ENCODE measurements at regions not wholly inside any gene's neighbourhood (a gene's known extent, or its start where the extent isn't known, plus 50 kb on each side); places are given as distances from the start of the nearest gene placed in this dataset.

- H3K9me3 ChIP-seq: no peaks in the 10 kb centered on the region
- no peaks in the 10 kb centered on the region for H3K27me3 ChIP-seq
- intact Hi-C loops (cut with DNase I): no loop called here
- H3K36me3 ChIP-seq: no peaks in the 10 kb centered on the region
- no peak overlapping the region for H3K27ac ChIP-seq
- ATAC-seq (no peak), DNase-seq (peak in 1 of 4 donors; percentile 51)
- TF ChIP-seq CTCF (IDR thresholded peaks at IDR 0.05): no peak
- H3K4me1 ChIP-seq: no peaks in the 10 kb centered on the region
- no peak overlapping the region for H3K4me3 ChIP-seq
Observed at GRCh38 chrX:76029385-76029784, 143.5 kb upstream of the PBDC1 start.

GRCh38 chrX:76064825-76065224 is 108.0 kb upstream of the PBDC1 start:
- Histone ChIP-seq H3K9me3 (peaks cover 0 to 6% of the 10 kb centered on the region in 2 donors), H3K4me1 (no peaks in the 10 kb centered on the region), H3K27ac (no peak overlapping the region), H3K4me3 (no peak overlapping the region), H3K27me3 (peaks cover 0 to 8% of the 10 kb centered on the region in 2 donors), H3K36me3 (no peaks in the 10 kb centered on the region)
- no peak for TF ChIP-seq CTCF (IDR thresholded peaks at IDR 0.05)
- no peak for DNase-seq
- no peak for ATAC-seq
- intact Hi-C loops (cut with DNase I): no loop called here

GRCh38 chrX:76076124-76076523 is 96.7 kb upstream of the PBDC1 start:
- no peak for TF ChIP-seq CTCF (IDR thresholded peaks at IDR 0.05)
- no peak overlapping the region for H3K27ac ChIP-seq
- ATAC-seq: no peak
- no peak overlapping the region for H3K4me3 ChIP-seq
- no peak for DNase-seq
- H3K36me3 ChIP-seq: no peaks in the 10 kb centered on the region
- no peaks in the 10 kb centered on the region for H3K4me1 ChIP-seq
- no peaks in the 10 kb centered on the region for H3K9me3 ChIP-seq
- intact Hi-C loops (cut with DNase I): no loop called here
- no peaks in the 10 kb centered on the region for H3K27me3 ChIP-seq

- Histone ChIP-seq H3K9me3 (no peaks in the 10 kb centered on the region), H3K4me3 (no peak overlapping the region), H3K36me3 (no peaks in the 10 kb centered on the region), H3K27ac (no peak overlapping the region), H3K27me3 (peaks cover 0 to 14% of the 10 kb centered on the region in 2 donors), H3K4me1 (no peaks in the 10 kb centered on the region)
- intact Hi-C loops (cut with DNase I): no loop called here
- ATAC-seq (no peak), DNase-seq (no peak)
- TF ChIP-seq CTCF (IDR thresholded peaks at IDR 0.05): no peak
Observed at GRCh38 chrX:76109654-76110053, 63.2 kb upstream of the PBDC1 start.

Data from left lung (tissue), 4 donors.